ENCODE measurements at regions not wholly inside any gene's neighbourhood (a gene's known extent, or its start where the extent isn't known, plus 50 kb on each side); places are given as distances from the start of the nearest gene placed in this dataset.

- TF ChIP-seq ZNF331 (CRISPR knock-in tag; IDR thresholded peaks at IDR 0.05; ENCODE audit: low read depth): no peak
- no peak for TF ChIP-seq ZNF462 (CRISPR knock-in tag; IDR thresholded peaks at IDR 0.05)
- no peak for TF ChIP-seq REST (IDR thresholded peaks at IDR 0.05; ENCODE audit: unreplicated experiment)
- TF ChIP-seq CTCF (conservative IDR thresholded peaks at IDR 0.05; ENCODE audit: low read depth in 2 of 2): peak; percentile 67 to 79
- Histone ChIP-seq H3K9me2 (ENCODE audit: insufficient read depth) (no peaks in the 10 kb centered on the region), H3K27ac (ENCODE audit: low read depth) (no peak overlapping the region), H3K4me3 (no peak overlapping the region), H3K27me3 (ENCODE audit: insufficient read depth) (no peaks in the 10 kb centered on the region), H3K4me1 (ENCODE audit: insufficient read depth) (no peaks in the 10 kb centered on the region), H3K79me2 (replicated peaks; ENCODE audit: insufficient read depth) (no peaks in the 10 kb centered on the region), H3K36me3 (ENCODE audit: insufficient read depth) (no peaks in the 10 kb centered on the region), H4K20me1 (replicated peaks; ENCODE audit: insufficient read depth) (no peaks in the 10 kb centered on the region), H2AFZ (no peak overlapping the region), H3K4me2 (no peak overlapping the region), H3F3A (replicated peaks; ENCODE audit: low read depth) (no peaks in the 10 kb centered on the region)
- DNase-seq (ENCODE audit: low spot score): peak; percentile 66
- Mint-ChIP-seq H3K4me3 (no peak overlapping the region), H3K36me3 (ENCODE audit: low read depth) (no peaks in the 10 kb centered on the region; the same call in 2 of the 3 replicates), H3K27me3 (ENCODE audit: insufficient read depth, low read depth, poor library complexity) (no peaks in the 10 kb centered on the region), H3K4me1 (no peaks in the 10 kb centered on the region), H3K9me3 (peaks cover 9% of the 10 kb centered on the region; the same call in 2 of the 3 replicates), H3K27ac (no peak overlapping the region)
- no peak for ATAC-seq
These were observed 286.6 kb downstream of the TENT5A start for GRCh38 chr6:81465859-81466258.

Measured in GM23338 (cell line).